HEK293 (cell line): ENCODE measurements at regions not wholly inside any gene's neighbourhood (a gene's known extent, or its start where the extent isn't known, plus 50 kb on each side); places are given as distances from the start of the nearest gene placed in this dataset.
"Not testable (repeated sequence)": the region's sequence is repeated elsewhere in the genome, so short reads cannot be mapped to it uniquely, and the experiment has no call there.

ENCODE experiments used
- ATF2 ChIP-seq: fragments of 450-650 bp; formaldehyde crosslinking; IDR thresholded peaks from 2 replicates; pipeline ENCODE4 v1.5.1; 2016; ENCODE audit warnings: missing biosample characterization, missing genetic modification characterization, low read depth
- CTCF ChIP-seq: fragments of 450-650 bp; formaldehyde crosslinking; IDR thresholded peaks from 2 replicates; pipeline ENCODE4 v1.5.1; 2016; ENCODE audit warnings: missing biosample characterization, missing genetic modification characterization
- KLF16 ChIP-seq: fragments of 450-650 bp; formaldehyde crosslinking; IDR thresholded peaks from 2 replicates; pipeline ENCODE4 v1.5.1; 2017; ENCODE audit warnings: missing biosample characterization, missing genetic modification characterization
- ZBTB21 ChIP-seq: fragments of 450-650 bp; formaldehyde crosslinking; IDR thresholded peaks from 2 replicates; pipeline ENCODE4 v1.5.1; 2017; ENCODE audit warnings: missing biosample characterization, missing genetic modification characterization
- ZBTB49 ChIP-seq: fragments of 450-650 bp; formaldehyde crosslinking; IDR thresholded peaks from 2 replicates; pipeline ENCODE4 v1.5.1; 2016; ENCODE audit warnings: missing biosample characterization, missing genetic modification characterization, low read depth
- ZEB2 ChIP-seq: fragments of 450-650 bp; formaldehyde crosslinking; IDR thresholded peaks from 2 replicates; pipeline ENCODE4 v1.5.1; 2016; ENCODE audit warnings: missing biosample characterization, missing genetic modification characterization
- ZNF155 ChIP-seq: fragments of 450-650 bp; formaldehyde crosslinking; IDR thresholded peaks from 2 replicates; pipeline ENCODE4 v1.5.1; 2016; ENCODE audit warnings: missing biosample characterization, missing genetic modification characterization
- ZNF157 ChIP-seq: fragments of 450-650 bp; formaldehyde crosslinking; IDR thresholded peaks from 2 replicates; pipeline ENCODE4 v1.5.1; 2016; ENCODE audit warnings: missing biosample characterization, missing genetic modification characterization
- ZNF280D ChIP-seq: fragments of 450-650 bp; formaldehyde crosslinking; IDR thresholded peaks from 2 replicates; pipeline ENCODE4 v1.5.1; 2016; ENCODE audit warnings: missing biosample characterization, missing genetic modification characterization
- ZNF292 ChIP-seq: fragments of 450-650 bp; formaldehyde crosslinking; IDR thresholded peaks from 2 replicates; pipeline ENCODE4 v1.5.1; 2016; ENCODE audit warnings: low read depth, missing biosample characterization, missing genetic modification characterization, borderline replicate concordance
- ZNF549 ChIP-seq: fragments of 450-650 bp; IDR thresholded peaks from 2 replicates; pipeline ENCODE4 v1.5.1; 2018; ENCODE audit warnings: missing biosample characterization, missing genetic modification characterization, mild to moderate bottlenecking, inconsistent platforms, moderate library complexity
- ZNF677 ChIP-seq: fragments of 450-650 bp; IDR thresholded peaks from 2 replicates; pipeline ENCODE4 v1.5.0; 2018; ENCODE audit warnings: missing biosample characterization, mild to moderate bottlenecking, missing genetic modification characterization, moderate library complexity
- ZNF747 ChIP-seq: fragments of 450-650 bp; formaldehyde crosslinking; IDR thresholded peaks from 2 replicates; pipeline ENCODE4 v1.5.1; 2016; ENCODE audit warnings: missing biosample characterization, missing genetic modification characterization

- not testable (repeated sequence) for TF ChIP-seq ZNF155 (tag by site-specific recombination); KLF16; ZBTB21 (tag by site-specific recombination); CTCF (tag by site-specific recombination); ZNF549 (tag by site-specific recombination); ZNF747 (tag by site-specific recombination); ZNF157 (tag by site-specific recombination); ZNF677 (tag by site-specific recombination); ZNF292 (tag by site-specific recombination); ZNF280D (tag by site-specific recombination); ATF2 (tag by site-specific recombination); ZEB2; ZBTB49 (tag by site-specific recombination)
Measured at GRCh38 chr3:169006398-169006797, 657.1 kb downstream of the MECOM start.
